ENCODE measurements at regions not wholly inside any gene's neighbourhood (a gene's known extent, or its start where the extent isn't known, plus 50 kb on each side); places are given as distances from the start of the nearest gene placed in this dataset.

DNA sequence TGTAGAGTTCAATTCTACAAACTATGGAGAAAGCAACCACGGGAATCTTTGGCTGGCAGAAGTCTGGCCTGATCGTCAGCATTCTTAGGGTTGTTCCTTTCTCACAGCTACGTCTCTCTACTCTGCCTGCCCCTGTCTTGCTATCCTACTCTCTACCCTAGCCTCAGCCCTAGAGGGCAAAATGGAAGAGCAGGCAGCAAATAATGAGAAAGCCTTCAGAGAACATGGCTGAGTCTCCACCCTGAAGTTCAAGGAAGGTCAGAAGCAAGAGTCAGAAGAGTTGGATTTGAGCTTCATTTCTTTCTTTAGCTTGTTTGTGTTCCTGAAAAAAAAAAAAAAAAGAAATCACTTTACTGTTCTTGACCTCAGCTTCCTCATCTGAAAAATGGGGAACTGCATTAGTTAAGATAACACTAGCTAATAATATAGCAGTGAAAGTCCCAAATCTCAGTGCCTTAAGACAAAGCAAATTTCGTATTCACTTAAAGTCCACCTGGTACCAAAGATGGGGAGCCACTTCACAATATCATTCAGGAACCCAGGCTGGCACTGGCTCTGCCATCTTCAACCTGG lies 50.2 kb upstream of the CCND2 start:
- TF ChIP-seq RAD21 (IDR thresholded peaks at IDR 0.05; ENCODE audit: low read depth) (no peak), NFIC (IDR thresholded peaks at IDR 0.05) (no peak), MAX (IDR thresholded peaks at IDR 0.05) (no peak)
- TF ChIP-seq, protein P1, sequence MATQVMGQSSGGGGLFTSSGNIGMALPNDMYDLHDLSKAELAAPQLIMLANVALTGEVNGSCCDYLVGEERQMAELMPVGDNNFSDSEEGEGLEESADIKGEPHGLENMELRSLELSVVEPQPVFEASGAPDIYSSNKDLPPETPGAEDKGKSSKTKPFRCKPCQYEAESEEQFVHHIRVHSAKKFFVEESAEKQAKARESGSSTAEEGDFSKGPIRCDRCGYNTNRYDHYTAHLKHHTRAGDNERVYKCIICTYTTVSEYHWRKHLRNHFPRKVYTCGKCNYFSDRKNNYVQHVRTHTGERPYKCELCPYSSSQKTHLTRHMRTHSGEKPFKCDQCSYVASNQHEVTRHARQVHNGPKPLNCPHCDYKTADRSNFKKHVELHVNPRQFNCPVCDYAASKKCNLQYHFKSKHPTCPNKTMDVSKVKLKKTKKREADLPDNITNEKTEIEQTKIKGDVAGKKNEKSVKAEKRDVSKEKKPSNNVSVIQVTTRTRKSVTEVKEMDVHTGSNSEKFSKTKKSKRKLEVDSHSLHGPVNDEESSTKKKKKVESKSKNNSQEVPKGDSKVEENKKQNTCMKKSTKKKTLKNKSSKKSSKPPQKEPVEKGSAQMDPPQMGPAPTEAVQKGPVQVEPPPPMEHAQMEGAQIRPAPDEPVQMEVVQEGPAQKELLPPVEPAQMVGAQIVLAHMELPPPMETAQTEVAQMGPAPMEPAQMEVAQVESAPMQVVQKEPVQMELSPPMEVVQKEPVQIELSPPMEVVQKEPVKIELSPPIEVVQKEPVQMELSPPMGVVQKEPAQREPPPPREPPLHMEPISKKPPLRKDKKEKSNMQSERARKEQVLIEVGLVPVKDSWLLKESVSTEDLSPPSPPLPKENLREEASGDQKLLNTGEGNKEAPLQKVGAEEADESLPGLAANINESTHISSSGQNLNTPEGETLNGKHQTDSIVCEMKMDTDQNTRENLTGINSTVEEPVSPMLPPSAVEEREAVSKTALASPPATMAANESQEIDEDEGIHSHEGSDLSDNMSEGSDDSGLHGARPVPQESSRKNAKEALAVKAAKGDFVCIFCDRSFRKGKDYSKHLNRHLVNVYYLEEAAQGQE (IDR thresholded peaks at IDR 0.05; ENCODE audit: low read depth): no peak

DNA sequence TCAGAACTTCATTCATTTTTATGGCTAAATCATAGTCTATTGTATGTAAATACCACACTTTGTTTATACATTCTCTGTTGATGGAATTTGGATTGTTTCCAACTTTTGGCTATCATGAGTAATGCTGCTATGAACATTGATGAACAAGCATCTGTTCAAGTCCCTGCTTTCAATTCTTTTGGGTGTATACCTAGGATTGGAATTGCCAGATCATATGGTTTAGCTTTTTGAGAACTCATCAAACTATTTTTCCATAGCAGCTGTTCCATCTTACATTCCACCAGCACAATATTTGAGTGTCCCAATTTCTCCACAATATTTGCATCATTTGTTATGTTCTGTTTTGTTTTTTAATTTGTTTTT lies 52.3 kb upstream of the CCND2 start:
- TF ChIP-seq FOXM1 (IDR thresholded peaks at IDR 0.05; ENCODE audit: borderline replicate concordance, low read depth) (no peak), TCF12 (IDR thresholded peaks at IDR 0.05; ENCODE audit: low read depth) (no peak), YY1 (IDR thresholded peaks at IDR 0.05; ENCODE audit: low read depth) (no peak), EGR1 (IDR thresholded peaks at IDR 0.05) (no peak), TAF1 (IDR thresholded peaks at IDR 0.05; ENCODE audit: low read depth) (no peak), NFIC (IDR thresholded peaks at IDR 0.05) (no peak), CEBPB (IDR thresholded peaks at IDR 0.05) (no peak), EP300 (IDR thresholded peaks at IDR 0.05; ENCODE audit: borderline replicate concordance) (no peak), ZBTB7A (IDR thresholded peaks at IDR 0.05; ENCODE audit: low read depth) (no peak), TEAD4 (IDR thresholded peaks at IDR 0.05) (no peak)
- TF ChIP-seq, protein P2, sequence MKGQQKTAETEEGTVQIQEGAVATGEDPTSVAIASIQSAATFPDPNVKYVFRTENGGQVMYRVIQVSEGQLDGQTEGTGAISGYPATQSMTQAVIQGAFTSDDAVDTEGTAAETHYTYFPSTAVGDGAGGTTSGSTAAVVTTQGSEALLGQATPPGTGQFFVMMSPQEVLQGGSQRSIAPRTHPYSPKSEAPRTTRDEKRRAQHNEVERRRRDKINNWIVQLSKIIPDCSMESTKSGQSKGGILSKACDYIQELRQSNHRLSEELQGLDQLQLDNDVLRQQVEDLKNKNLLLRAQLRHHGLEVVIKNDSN (IDR thresholded peaks at IDR 0.05): no peak
- TF ChIP-seq, protein P1 (IDR thresholded peaks at IDR 0.05; ENCODE audit: low read depth): no peak

DNA sequence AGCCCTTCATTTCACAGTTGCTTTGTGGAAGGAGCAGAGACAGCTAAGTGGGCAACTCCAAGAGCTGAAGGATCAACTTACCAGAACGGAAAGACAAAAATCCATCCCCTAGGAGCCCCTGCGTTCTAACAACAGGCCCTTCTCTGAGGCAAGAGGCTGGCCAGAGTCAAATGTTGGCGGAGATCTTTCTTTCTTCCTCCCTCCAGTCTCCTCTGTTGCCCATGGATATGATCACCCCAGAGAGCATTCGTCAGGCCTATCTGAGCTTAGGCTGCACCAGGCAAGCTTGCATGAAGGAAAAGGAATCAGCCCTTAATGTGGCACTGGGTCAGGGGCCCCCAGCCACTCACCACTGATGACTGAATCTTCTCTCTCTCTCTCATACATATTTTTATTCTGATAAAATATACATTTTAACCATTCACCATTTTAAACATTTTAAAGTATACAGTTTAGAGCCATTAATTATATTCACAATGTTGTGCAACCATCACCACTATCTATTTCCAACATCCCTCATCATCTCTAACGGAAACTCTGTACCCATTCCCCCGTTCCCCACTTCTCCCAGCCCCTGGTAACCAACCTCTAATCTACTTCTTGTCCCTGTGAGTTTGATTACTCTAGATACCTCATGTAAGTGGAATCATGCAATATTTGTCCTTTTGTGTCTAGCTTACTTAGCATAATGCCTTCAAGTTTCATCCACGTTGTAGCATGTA lies 52.9 kb upstream of the CCND2 start:
- no peak for TF ChIP-seq MAX (IDR thresholded peaks at IDR 0.05)
- TF ChIP-seq, protein P2 (IDR thresholded peaks at IDR 0.05): no peak
- no peak for TF ChIP-seq CEBPB (IDR thresholded peaks at IDR 0.05)
- TF ChIP-seq TCF12 (IDR thresholded peaks at IDR 0.05; ENCODE audit: low read depth): no peak
- no peak for TF ChIP-seq CREB1 (IDR thresholded peaks at IDR 0.05; ENCODE audit: low read depth)
- no peak for TF ChIP-seq TEAD4 (IDR thresholded peaks at IDR 0.05)
- TF ChIP-seq, protein P1 (IDR thresholded peaks at IDR 0.05; ENCODE audit: low read depth): no peak
- no peak for TF ChIP-seq FOXM1 (IDR thresholded peaks at IDR 0.05; ENCODE audit: borderline replicate concordance, low read depth)
- no peak for TF ChIP-seq NFIC (IDR thresholded peaks at IDR 0.05)
- TF ChIP-seq RAD21 (IDR thresholded peaks at IDR 0.05; ENCODE audit: low read depth): no peak
- no peak for TF ChIP-seq EP300 (IDR thresholded peaks at IDR 0.05; ENCODE audit: borderline replicate concordance)
- TF ChIP-seq YY1 (IDR thresholded peaks at IDR 0.05; ENCODE audit: low read depth): no peak
- TF ChIP-seq TAF1 (IDR thresholded peaks at IDR 0.05; ENCODE audit: low read depth): no peak
- no peak for TF ChIP-seq EGR1 (IDR thresholded peaks at IDR 0.05)
- no peak for TF ChIP-seq ZBTB7A (IDR thresholded peaks at IDR 0.05; ENCODE audit: low read depth)

DNA sequence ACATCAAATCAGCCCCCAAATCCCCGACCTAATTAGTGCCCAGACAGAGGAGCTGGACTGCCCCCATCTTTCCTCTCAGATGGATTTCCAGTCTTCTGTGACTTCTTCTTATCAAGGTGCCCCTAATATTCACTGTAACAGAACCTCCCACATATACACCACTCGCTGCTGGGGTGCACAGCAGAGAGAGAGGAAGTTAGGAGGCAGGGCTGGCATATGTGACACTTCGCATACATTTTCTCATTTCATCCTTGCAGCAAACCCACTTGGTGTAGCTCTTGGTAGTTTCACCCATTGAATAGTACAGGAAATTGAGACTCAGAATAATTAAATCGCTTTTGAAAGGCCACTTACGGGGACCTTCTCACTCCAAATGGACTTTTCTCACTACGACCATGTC lies 56.5 kb upstream of the CCND2 start:
- TF ChIP-seq, protein P1 (IDR thresholded peaks at IDR 0.05; ENCODE audit: low read depth): no peak
- TF ChIP-seq TEAD4 (IDR thresholded peaks at IDR 0.05) (no peak), EP300 (IDR thresholded peaks at IDR 0.05; ENCODE audit: borderline replicate concordance) (no peak), RAD21 (IDR thresholded peaks at IDR 0.05; ENCODE audit: low read depth) (no peak), NFIC (IDR thresholded peaks at IDR 0.05) (no peak)
- TF ChIP-seq, protein P2 (IDR thresholded peaks at IDR 0.05): no peak
